ENCODE measurements at regions not wholly inside any gene's neighbourhood (a gene's known extent, or its start where the extent isn't known, plus 50 kb on each side); places are given as distances from the start of the nearest gene placed in this dataset.

- no peak for DNase-seq
Observed at GRCh38 chr4:96593422-96593821, 753.5 kb downstream of the PDHA2 start.

- DNase-seq = no peak
Observed at GRCh38 chr4:96598465-96598864, 758.6 kb downstream of the PDHA2 start.

DNA sequence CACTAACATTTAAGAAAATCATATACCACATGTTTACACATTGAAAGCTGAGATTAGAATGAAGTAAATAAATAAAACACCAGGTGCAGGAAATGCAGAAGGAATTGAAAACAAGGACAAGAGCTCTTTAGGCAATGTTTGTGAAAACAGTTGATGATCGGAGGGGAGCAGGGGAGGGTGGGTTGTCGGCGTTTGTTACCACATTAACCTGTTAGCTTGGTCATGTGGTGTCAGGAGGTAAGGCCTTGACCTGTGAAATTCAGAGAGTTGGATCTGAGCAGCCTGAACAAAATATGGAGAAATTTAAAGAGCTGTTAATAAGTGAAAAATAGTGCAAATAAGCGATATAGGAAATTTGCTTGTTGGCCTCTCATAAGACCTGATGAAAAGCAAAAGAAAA is 759.9 kb downstream of the PDHA2 start:
- DNase-seq = no peak

GRCh38 chr4:96602661-96603060 is 762.8 kb downstream of the PDHA2 start:
- DNase-seq = no peak

GRCh38 chr4:96603641-96604040 is 763.7 kb downstream of the PDHA2 start:
- DNase-seq = no peak

GRCh38 chr4:96606451-96606850 is 766.6 kb downstream of the PDHA2 start:
- DNase-seq = no peak

GRCh38 chr4:96626023-96626422 is 786.1 kb downstream of the PDHA2 start:
- DNase-seq = no peak

DNA sequence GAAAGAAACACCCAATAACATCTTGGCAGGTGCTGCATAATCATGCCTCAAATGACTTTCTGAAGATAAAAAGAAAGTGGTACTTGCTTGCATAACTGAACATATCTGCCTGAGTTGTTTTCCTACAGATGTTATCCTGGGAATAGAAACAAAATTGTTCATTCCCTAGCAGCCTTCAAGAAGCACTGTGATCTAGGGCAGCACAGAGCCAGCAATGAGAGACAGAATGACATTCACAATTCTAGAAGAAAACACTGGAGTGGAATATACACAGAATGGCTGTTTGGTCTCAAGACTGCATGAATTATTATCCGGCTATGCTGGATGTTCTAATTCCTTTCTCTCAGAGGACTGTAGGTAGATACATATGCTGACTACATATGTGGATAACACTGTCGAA is 790.9 kb downstream of the PDHA2 start:
- no peak for DNase-seq

DNA sequence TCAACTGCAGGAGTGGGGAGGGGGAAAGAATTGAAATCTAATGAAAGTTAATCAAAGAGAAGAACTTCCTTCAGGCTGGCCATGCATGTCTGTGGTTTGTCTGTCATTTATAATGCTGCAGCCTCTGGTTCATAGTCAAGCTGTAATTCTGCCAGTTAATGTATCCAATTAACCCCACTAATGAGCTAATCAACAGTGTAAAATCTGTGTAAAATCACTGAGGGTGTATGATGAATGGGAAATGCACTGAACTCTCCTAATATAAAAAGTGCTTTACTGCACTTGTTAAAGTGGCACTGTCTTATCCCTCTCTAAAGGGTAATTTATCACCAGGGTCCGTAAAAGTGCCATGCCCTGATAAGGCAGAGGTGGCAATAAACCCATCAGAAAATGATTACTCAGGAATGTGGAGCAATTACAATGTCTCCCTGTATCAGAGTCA is 798.1 kb downstream of the PDHA2 start:
- no peak for DNase-seq

DNA sequence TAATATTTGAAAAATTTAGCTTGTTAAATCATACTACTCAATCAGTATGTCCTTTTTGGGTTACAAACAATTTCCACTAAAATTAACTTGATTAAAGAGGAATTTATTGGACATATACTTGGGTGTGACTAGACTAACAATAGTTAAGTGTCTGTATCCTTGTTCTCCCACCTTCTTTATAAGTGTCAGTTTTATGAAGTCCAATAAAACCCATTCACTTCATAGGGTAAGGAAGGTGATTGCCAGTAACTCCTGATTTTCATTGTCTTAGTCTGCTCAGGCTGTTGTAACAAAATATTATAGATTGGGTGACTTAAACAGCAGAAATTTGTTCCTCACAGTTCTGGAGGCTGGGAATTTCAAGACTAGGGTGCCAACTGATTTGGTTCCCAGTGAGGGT is 800.0 kb downstream of the PDHA2 start:
- no peak for DNase-seq

DNA sequence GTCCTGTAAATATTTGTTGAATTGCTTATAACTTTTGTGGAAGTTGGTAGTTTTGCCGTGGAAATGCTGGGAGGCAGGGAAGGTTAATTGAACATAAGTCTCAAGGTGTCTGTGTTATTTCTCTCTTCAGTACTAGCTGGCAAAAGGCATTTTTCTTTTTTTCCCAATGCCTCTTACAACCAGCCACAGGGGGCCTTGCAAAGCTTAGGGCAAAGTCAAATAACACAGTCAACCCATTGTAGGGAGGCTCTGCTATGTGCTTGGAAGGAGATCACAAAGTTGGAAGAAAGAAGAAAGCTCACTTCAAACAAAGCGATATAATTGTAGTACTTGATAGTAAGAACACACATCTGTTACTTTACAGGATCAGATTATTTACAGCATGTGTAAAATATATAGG is 802.6 kb downstream of the PDHA2 start:
- no peak for DNase-seq

GRCh38 chr4:96646146-96646545 is 806.3 kb downstream of the PDHA2 start:
- DNase-seq = no peak

- DNase-seq = no peak
Observed at GRCh38 chr4:96649536-96649935, 809.6 kb downstream of the PDHA2 start.

DNA sequence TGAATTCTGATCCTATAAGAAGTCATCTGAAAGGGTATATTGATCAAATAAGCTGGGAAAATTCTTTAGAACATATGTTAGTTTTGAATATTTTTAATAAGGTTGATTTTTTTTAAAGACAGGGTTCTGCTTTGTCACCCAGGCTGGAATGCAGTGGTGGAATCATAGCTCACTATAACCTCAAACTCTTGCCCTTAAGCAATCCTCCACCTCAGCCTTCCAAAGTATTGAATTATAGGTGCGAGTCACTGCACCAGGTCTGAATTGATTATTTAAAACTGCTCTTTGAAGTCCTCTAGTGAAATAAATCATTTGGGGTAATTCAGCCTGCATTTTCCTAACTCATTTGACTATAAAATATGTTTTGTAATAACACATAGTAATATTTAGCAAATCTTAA is 812.3 kb downstream of the PDHA2 start:
- no peak for DNase-seq

DNA sequence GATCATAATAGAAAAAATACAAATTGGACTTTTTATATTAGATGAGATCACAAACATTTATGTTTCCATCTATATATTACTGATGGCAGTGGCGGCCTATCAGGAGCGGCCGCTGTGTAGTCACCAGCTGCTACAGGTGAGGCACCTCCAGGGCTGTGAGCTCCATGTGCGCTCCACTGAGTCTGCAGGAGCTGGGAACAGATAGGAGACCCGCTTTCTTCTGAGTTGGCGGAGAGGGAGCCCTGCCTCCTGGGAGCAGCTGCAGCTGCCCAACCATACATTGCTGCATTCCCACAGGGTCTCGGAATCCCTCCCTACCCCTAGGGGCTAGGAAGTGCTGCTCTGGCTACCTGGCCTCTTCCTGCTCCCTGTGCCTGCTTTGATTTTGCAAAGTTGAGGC is 812.9 kb downstream of the PDHA2 start:
- no peak for DNase-seq

DNA sequence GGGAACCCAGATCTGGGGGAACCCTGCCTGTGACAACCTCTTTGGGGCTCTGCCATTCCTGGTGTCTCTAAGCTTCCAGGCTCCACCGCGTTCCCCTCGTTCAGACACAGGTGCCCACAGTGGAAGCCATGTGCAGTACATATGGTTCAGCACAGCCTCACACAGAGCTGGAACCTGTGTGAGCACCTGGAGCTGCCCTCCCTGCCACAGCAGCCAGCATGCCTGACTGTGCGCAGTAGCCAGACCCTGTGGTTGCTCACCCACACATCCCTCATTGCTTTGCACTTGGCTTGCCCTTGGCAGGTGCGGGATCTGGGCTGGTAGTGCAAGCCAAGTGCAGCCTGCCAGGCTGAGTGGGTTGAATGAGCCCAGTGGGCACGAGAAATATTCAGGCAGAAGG is 814.2 kb downstream of the PDHA2 start:
- no peak for DNase-seq

DNA sequence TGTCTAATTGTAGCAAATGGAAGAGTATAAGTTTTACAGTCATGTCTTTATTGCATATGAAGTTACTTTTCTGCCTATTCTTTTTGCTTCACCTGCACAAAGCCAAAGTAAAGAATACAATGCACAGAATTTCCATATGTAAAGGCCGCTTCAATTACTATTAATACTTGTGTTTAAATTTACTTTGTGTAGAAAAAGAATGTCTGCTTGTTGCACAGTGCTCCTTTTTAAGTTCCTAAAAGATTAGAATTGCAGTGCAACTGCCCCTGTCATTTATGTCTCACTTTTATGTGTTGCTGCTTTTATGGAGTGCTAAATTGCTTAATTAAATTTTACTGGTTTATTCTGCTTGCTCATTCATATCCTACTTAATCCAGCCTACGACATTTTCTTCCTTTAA is 830.5 kb downstream of the PDHA2 start:
- no peak for DNase-seq

GRCh38 chr4:96675416-96675815 is 835.5 kb downstream of the PDHA2 start:
- DNase-seq = no peak

GRCh38 chr4:96675896-96676295 is 836.0 kb downstream of the PDHA2 start:
- no peak for DNase-seq

- no peak for DNase-seq
Observed at GRCh38 chr4:96676754-96677435, 837.0 kb downstream of the PDHA2 start.

GRCh38 chr4:96677499-96677898 is 837.6 kb downstream of the PDHA2 start:
- DNase-seq = no peak

DNA sequence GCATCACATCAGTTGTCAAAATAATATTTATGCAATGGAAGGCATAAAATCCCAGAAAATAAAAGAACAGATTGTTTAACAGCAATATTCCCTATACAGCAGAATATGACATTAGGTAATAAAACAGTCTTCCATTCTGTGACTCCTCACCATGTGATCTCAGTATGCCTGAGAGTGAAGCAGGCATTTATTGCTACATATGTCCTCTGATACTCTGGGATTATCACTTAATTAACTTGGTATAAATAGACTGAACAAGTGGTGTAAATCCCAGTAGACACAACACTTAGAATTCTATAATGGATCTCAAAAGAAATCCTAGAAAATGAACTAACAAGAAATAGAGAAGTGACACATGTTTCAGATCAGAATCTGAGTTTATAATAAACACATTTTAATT is 841.3 kb downstream of the PDHA2 start:
- no peak for DNase-seq

DNA sequence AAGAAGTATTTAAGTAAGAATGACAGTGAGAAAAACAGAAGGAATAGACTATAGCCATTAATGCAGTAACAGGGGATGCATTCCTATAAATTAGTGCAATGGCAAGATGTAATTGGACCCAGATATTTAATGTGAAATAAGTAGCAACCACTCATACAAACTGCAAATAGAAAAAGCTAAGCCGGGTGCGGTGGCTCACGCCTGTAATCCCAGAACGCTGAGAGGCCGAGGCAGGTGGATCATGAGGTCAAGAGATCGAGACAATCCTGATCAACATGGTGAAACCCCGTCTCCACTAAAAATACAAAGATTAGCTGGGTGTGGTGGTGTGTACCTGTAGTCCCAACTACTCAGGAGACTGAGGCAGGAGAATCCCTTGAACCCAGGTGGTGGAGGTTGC is 845.8 kb downstream of the PDHA2 start:
- no peak for DNase-seq

DNA sequence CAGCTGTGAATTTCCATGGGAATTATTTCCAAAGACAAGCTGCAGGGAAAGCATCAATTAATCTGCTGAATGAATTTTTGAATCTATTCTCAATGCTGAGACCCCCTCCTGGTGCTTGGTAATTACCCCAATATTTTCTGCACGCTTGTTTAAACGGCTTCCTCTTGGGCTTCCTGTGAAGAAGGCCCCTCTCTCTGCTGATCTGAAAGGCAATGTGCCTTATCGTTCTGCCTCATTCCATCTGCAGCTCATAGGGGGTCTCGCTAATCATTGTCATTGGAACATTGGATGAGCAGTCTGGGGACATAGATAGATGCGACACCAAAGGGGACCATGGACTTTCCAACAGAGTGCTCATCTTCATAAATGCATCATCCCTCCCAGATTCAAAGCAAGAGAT is 851.6 kb downstream of the PDHA2 start:
- no peak for DNase-seq

DNA sequence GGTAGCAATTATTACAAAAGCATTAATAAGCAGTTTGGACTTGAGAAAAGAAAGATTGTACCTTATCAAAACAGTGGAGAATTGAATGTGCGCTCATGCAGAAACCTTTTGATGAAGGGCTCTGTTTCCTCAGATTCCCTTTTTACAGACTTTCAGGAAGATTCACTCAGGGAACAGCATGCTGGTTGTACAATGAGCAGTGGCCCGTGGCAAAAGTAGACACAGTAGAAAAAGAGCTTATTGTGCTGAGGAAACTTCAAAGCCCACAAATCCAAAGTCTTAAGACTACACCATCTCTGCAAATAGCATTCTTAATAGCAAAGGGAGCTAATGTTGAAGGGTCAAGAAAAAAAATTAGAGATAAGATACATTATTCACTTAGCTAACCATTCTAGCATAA is 858.9 kb downstream of the PDHA2 start:
- no peak for DNase-seq

- no peak for DNase-seq
Observed at GRCh38 chr4:96703265-96703664, 863.4 kb downstream of the PDHA2 start.
